B cell (primary cell): ENCODE measurements at regions not wholly inside any gene's neighbourhood (a gene's known extent, or its start where the extent isn't known, plus 50 kb on each side); places are given as distances from the start of the nearest gene placed in this dataset.

Experiments used
- ATAC-seq: fragments of 200-7000 bp; cut with Tn5 transposase; one replicate; pipeline ENCODE4 v1.10.0; 2021; ENCODE audit warnings: low read depth, mild to moderate bottlenecking, moderate number of reproducible peaks, moderate library complexity
- CTCF ChIA-PET: fragments of 350-600 bp; sonication (Branson Sonifier 250); formaldehyde crosslinking; loops from one replicate; lab custom pipeline; 2021; ENCODE audit warnings: antibody characterized with exemption, inconsistent platforms; lab: Charles Lee
- POLR2A ChIA-PET: fragments of 350-600 bp; sonication (Branson Sonifier 250); formaldehyde crosslinking; loops from one replicate; lab custom pipeline; 2021; ENCODE audit warnings: antibody characterized with exemption; lab: Charles Lee
- DNase-seq: peaks from one replicate; pipeline ENCODE4 v3.0.0; 2013
- H2AFZ ChIP-seq: 2 replicates; pipeline ENCODE4 v1.6.1; 2012; ENCODE audit warnings: mild to moderate bottlenecking, low read depth, low read length; ENCODE audit not compliant: insufficient read depth, poor library complexity, severe bottlenecking
- H3K27ac ChIP-seq, 2 donors: 1 replicate in 1 of 2; 2 replicates in 1 of 2; pipeline ENCODE4 v1.5.1; 2012 to 2013; ENCODE audit warnings: low read length in 2 of 2, mild to moderate bottlenecking in 2 of 2, moderate library complexity in 1 of 2
- H3K27me3 ChIP-seq, 4 experiments: fragments of 200-600 bp in 1 of 4; sonication (generic) in 1 of 4; replicated peaks in 1 of 4; 1 replicate in 2 of 4; 2 replicates in 2 of 4; pipeline versions ENCODE4 v1.6.1 to v1.7.0; 2013 to 2016; ENCODE audit warnings: low read length in 3 of 4, mild to moderate bottlenecking in 2 of 4, mixed read lengths in 1 of 4, moderate library complexity in 1 of 4; ENCODE audit not compliant: insufficient read depth in 4 of 4, control insufficient read depth in 3 of 4; ENCODE audit errors: control extremely low read depth in 1 of 4
- H3K36me3 ChIP-seq, 2 experiments: replicated peaks in 1 of 2; 1 replicate in 1 of 2; 2 replicates in 1 of 2; pipeline versions ENCODE4 v1.6.1 to v1.7.1; 2013; ENCODE audit warnings: low read length in 1 of 2; ENCODE audit not compliant: insufficient read depth in 2 of 2, control insufficient read depth in 1 of 2; ENCODE audit errors: control extremely low read depth in 1 of 2, extremely low read depth in 1 of 2
- H3K4me1 ChIP-seq, 2 donors: fragments of 200-600 bp in 1 of 2; sonication (generic) in 1 of 2; 1 replicate in 1 of 2; 2 replicates in 1 of 2; pipeline versions ENCODE4 v1.5.1 to v1.6.1; 2013 to 2017; ENCODE audit warnings: low read length in 2 of 2; ENCODE audit not compliant: control insufficient read depth in 2 of 2, insufficient read depth in 2 of 2
- H3K4me2 ChIP-seq: replicated peaks from 2 replicates; pipeline ENCODE3; 2012; ENCODE audit warnings: mild to moderate bottlenecking, low read depth, low read length; ENCODE audit not compliant: poor library complexity, severe bottlenecking
- H3K4me3 ChIP-seq, 5 experiments: fragments of 200-600 bp in 1 of 5; sonication (generic) in 1 of 5; 1 replicate in 3 of 5; 2 replicates in 2 of 5; pipeline versions ENCODE4 v1.5.1 to v1.7.0; 2011 to 2016; ENCODE audit warnings: low read length in 4 of 5, mild to moderate bottlenecking in 4 of 5, low read depth in 2 of 5, control low read depth in 1 of 5, moderate library complexity in 1 of 5; ENCODE audit not compliant: insufficient read depth in 1 of 5; ENCODE audit errors: control extremely low read depth in 1 of 5, extremely low read depth in 1 of 5
- H3K79me2 ChIP-seq: fragments of 200-600 bp; sonication (generic); one replicate; pipeline ENCODE4 v1.6.0; 2016; ENCODE audit warnings: low read length; ENCODE audit not compliant: control insufficient read depth, insufficient read depth
- H3K9ac ChIP-seq: fragments of 200-600 bp; sonication (generic); 2 replicates; pipeline ENCODE4 v1.6.1; 2017; ENCODE audit warnings: mild to moderate bottlenecking, low read length, moderate library complexity
- H3K9me3 ChIP-seq, 3 donors: one replicate each; pipeline versions ENCODE4 v1.6.1 to v1.7.1; 2013; ENCODE audit warnings: low read length in 2 of 3; ENCODE audit not compliant: control insufficient read depth in 2 of 3, insufficient read depth in 1 of 3; ENCODE audit errors: control extremely low read depth in 1 of 3
- H4K20me1 ChIP-seq: 2 replicates; pipeline ENCODE4 v1.6.0; 2012; ENCODE audit warnings: mild to moderate bottlenecking, low read length; ENCODE audit not compliant: insufficient read depth, control insufficient read depth, poor library complexity, severe bottlenecking
- H3K27ac Mint-ChIP-seq: one replicate; pipeline ENCODE4 v1.8.0; 2021; ENCODE audit warnings: mixed read lengths
- H3K27me3 Mint-ChIP-seq: one replicate; pipeline ENCODE4 v1.8.0; 2021; ENCODE audit warnings: mixed read lengths
- H3K4me1 Mint-ChIP-seq: one replicate; pipeline ENCODE4 v1.8.0; 2021; ENCODE audit warnings: mixed read lengths
- H3K4me3 Mint-ChIP-seq: one replicate; pipeline ENCODE4 v1.8.0; 2021; ENCODE audit warnings: mixed read lengths
- H3K9me3 Mint-ChIP-seq: one replicate; pipeline ENCODE4 v1.8.0; 2022; ENCODE audit warnings: mixed read lengths; ENCODE audit not compliant: insufficient read depth
- CTCF ChIP-seq: fragments of 200-600 bp; IDR thresholded peaks from one replicate; pipeline ENCODE4 v1.8.0; 2022; ENCODE audit warnings: antibody characterized with exemption, mild to moderate bottlenecking
- EZH2 ChIP-seq: IDR thresholded peaks from 2 replicates; pipeline ENCODE4 v1.6.1; 2012; ENCODE audit warnings: borderline replicate concordance, low read depth, mild to moderate bottlenecking, moderate library complexity, low read length; ENCODE audit not compliant: insufficient read depth, poor library complexity, severe bottlenecking
- WGBS: methylation state at CpG from one replicate; pipeline ENCODE4 v1.1.5; 2013; ENCODE audit warnings: missing lambda C conversion rate; ENCODE audit not compliant: insufficient coverage; 5-methylcytosine and 5-hydroxymethylcytosine counted together
- intact Hi-C: fragments of 100-400 bp; cut with micrococcal nuclease; formaldehyde crosslinking; loops from one replicate; pipeline ENCODE4 v1.10.0; 2022

- Mint-ChIP-seq H3K27me3 (no peaks in the 10 kb centered on the region), H3K4me3 (no peak overlapping the region), H3K4me1 (peaks cover 16% of the 10 kb centered on the region), H3K9me3 (peaks cover 1% of the 10 kb centered on the region), H3K27ac (no peak overlapping the region)
- no peaks in the 10 kb centered on the region for H3K79me2 ChIP-seq
- H3K4me3 ChIP-seq, result no peak overlapping the region
- WGBS, result 76% methylated on average over 6 of the region's 7 CpGs
- DNase-seq, result no peak
- H3K27ac ChIP-seq, result no peak overlapping the region
- intact Hi-C loops, result no loop called here
- ATAC-seq, result no peak
- H3K9me3 ChIP-seq, result peaks cover 0 to under 1% (median 0%) of the 10 kb centered on the region in 3 donors
- no peaks in the 10 kb centered on the region for H4K20me1 ChIP-seq
- CTCF ChIA-PET, result no interaction called here
- peaks cover 3 to 4% of the 10 kb centered on the region in 2 donors for H3K4me1 ChIP-seq
- no peaks in the 10 kb centered on the region for H3K36me3 ChIP-seq
- TF ChIP-seq EZH2 (no peak), CTCF (no peak)
- no peak overlapping the region for H3K4me2 ChIP-seq
- H2AFZ ChIP-seq, result no peak overlapping the region
- no peak overlapping the region for H3K9ac ChIP-seq
- POLR2A ChIA-PET, result no interaction called here
- no peaks in the 10 kb centered on the region for H3K27me3 ChIP-seq
These were observed 95.5 kb upstream of the IVNS1ABP start for GRCh38 chr1:185412385-185413087.

GRCh38 chr1:185409763-185410528 lies 92.9 kb upstream of the IVNS1ABP start:
- Histone ChIP-seq H2AFZ (no peak overlapping the region), H3K4me1 (peaks cover 3 to 4% of the 10 kb centered on the region in 2 donors), H3K9me3 (peaks cover 0 to 4% (median 3%) of the 10 kb centered on the region in 3 donors), H3K4me2 (no peak overlapping the region), H3K27me3 (no peaks in the 10 kb centered on the region), H3K9ac (no peak overlapping the region), H3K79me2 (no peaks in the 10 kb centered on the region), H3K36me3 (no peaks in the 10 kb centered on the region), H4K20me1 (no peaks in the 10 kb centered on the region), H3K4me3 (no peak overlapping the region), H3K27ac (no peak overlapping the region)
- ATAC-seq (no peak), DNase-seq (no peak)
- POLR2A ChIA-PET, result no interaction called here
- Mint-ChIP-seq H3K9me3 (peaks cover 2% of the 10 kb centered on the region), H3K4me3 (no peak overlapping the region), H3K4me1 (peaks cover 20% of the 10 kb centered on the region), H3K27me3 (no peaks in the 10 kb centered on the region), H3K27ac (no peak overlapping the region)
- WGBS, result 95% methylated on average over 1 of the region's 1 CpG
- TF ChIP-seq EZH2, result no peak
- TF ChIP-seq CTCF, result no peak
- intact Hi-C loops, result no loop called here
- CTCF ChIA-PET, result no interaction called here
